HG03521 (cell line): ENCODE measurements at regions not wholly inside any gene's neighbourhood (a gene's known extent, or its start where the extent isn't known, plus 50 kb on each side); places are given as distances from the start of the nearest gene placed in this dataset.
"Not testable (repeated sequence)": the region's sequence is repeated elsewhere in the genome, so short reads cannot be mapped to it uniquely, and the experiment has no call there.

Experiments
- ATAC-seq: cut with Tn5 transposase; IDR thresholded peaks from one replicate; pipeline ENCODE4 v1.9.1; 2021; ENCODE audit warnings: mild to moderate bottlenecking, moderate library complexity; ENCODE audit not compliant: unreplicated experiment

DNA sequence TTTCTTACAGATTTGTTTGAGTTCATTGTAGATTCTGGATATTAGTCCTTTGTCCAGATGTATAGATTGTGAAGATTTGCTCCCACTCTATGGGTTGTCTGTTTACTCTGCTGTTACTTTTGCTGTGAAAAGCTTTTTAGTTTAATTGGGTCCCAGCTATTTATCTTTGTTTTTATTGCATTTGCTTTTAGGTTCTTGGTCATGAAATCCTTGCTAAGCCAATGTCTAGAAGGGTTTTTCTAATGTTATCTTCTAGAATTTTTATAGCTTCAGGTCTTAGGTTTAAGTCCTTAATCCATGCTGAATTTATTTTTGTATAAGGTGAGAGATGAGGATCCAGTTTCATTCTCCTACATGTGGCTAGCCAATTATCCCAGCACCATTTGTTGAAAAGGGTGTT lies 81.2 kb upstream of the NDST4 start:
- not testable (repeated sequence) for ATAC-seq

- no peak for ATAC-seq
These were observed 77.1 kb upstream of the NDST4 start for GRCh38 chr4:115190529-115190928.

DNA sequence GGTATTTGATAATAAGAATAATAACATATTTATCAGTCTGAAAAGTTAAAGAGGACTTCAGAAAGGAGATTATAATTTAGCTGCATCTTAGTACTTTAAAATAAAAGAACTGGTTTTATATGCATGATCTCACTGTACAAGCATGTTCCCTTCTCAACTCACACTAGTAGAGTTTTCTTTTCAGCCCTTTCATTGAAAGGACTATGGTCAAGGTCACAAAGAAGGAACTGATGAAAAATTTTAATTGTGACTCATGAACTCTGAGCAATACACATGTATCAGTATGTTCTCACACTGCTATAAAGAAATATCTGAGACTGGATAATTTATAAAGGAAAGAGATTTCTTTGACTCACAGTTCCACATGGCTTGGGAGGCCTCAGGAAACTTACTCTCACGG lies 73.7 kb upstream of the NDST4 start:
- ATAC-seq = no peak

GRCh38 chr4:115179438-115180062 lies 66.1 kb upstream of the NDST4 start:
- ATAC-seq = not testable (repeated sequence)

- not testable (repeated sequence) for ATAC-seq
These were observed 65.3 kb upstream of the NDST4 start for GRCh38 chr4:115178687-115179086.

- ATAC-seq = no peak
These were observed 57.8 kb upstream of the NDST4 start for GRCh38 chr4:115171220-115171619.

DNA sequence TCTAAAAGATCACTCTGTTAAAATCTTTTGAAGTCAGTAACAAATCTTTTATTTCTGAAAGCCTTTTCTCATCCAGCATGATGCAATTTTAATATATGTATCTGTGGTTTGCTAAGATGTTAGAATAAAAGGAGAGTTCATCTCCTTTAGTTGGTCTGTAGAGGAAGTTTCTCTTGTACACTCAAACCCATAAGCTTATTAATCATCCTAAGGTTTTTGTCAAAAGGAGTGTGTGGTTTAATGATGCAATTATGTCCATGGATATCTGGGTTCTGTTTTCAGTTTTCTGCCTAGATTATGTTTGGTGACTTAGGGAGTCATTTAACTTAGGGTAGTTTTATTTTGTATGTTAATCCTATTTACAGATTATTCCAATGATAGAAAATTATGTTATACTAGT lies 52.1 kb upstream of the NDST4 start:
- no peak for ATAC-seq
